ENCODE measurements at regions not wholly inside any gene's neighbourhood (a gene's known extent, or its start where the extent isn't known, plus 50 kb on each side); places are given as distances from the start of the nearest gene placed in this dataset.
"Not testable (repeated sequence)": the region's sequence is repeated elsewhere in the genome, so short reads cannot be mapped to it uniquely, and the experiment has no call there.

DNA sequence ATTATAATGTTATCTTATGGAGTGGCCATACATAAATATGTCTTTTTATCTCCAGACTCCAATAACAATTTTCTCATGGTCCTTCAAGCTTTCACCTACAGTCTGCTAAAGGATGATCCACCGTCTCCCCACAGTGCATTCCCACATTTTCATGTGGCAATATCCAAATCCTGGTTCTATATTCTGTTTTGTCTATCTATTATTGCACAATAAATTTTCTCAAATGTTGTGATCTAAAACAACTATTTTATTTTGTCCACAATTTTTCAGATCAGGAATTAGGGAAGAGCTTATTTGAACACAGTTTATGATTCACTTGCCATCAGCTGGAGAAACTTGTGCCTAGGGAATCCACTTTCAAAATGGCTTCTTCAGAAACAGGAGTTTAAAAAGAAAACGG lies 614.4 kb upstream of the TMEFF2 start:
- DNase-seq: no peak

DNA sequence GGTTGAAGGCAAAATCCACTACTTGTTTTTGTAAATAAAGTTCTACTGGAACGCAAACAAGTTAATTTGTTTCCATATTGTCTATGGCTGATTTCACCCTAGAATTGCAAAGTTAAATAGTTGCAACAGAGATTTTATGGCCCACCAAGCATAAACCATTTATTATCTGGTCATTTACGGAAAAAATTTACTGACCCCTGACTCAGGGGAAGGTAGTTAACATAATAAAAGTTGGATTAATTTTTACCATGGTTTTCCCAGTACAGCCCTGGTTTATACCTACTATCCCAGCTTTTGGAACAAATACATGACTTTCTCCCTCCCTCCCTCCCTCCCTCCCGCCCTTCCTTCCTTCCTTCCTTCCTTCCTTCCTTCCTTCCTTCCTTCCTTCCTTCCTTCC lies 588.9 kb upstream of the TMEFF2 start:
- no peak for DNase-seq

DNA sequence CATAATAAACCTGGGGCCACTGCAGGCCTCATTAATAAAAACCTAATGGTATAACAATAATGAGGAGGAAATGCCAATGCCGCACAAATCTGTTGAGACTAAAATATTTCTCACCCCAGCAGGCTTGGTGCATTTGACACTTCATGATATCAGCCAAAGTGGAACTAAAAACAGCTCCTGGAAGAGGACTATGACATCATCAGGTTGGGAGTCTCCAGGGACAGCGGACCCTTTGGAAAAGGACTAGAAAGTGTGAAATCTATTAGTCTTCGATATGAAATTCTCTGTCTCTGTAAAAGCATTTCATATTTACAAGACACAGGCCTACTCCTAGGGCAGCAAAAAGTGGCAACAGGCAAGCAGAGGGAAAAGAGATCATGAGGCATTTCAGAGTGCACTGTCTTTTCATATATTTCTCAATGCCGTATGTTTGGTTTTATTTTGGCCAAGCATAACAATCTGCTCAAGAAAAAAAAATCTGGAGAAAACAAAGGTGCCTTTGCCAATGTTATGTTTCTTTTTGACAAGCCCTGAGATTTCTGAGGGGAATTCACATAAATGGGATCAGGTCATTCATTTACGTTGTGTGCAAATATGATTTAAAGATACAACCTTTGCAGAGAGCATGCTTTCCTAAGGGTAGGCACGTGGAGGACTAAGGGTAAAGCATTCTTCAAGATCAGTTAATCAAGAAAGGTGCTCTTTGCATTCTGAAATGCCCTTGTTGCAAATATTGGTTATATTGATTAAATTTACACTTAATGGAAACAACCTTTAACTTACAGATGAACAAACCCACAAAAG lies 580.9 kb upstream of the TMEFF2 start:
- DNase-seq: no peak

DNA sequence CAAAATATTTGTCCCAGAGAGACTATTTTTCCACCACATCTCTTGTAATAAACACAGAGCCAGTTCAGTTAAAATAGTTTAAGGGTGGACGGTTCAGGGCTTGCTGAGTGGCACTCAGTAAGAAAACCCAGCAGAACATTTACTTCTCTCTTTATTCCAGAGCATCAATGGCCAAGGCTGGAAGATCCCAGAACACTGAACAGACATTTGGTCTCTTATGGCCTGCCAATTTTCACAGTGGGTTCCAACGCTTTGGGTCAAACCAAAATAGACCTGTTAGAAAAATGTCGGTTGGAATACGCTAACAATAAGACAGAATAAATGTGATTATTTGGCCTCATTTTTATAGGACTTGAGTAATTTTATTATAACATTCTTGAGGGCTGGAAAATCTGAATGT lies 580.3 kb upstream of the TMEFF2 start:
- DNase-seq: no peak

DNA sequence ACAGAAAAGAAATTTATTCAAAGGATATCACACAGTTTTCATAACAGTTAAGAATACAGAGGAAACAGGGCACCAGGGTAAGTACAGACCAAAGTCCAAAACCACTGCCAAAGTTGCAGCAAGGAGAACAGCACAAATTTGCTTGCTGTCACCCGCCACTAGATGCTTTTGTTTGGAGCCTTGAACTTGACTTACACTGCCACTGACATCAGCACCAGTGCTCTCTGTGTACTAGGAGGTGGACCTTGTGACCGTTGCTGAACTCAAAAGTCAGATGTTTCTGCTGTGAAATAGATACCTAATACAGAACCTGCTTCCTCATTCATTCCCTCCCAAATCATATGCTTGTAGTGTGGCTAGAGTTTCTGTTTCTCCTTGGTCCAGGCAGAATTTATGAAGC lies 578.3 kb upstream of the TMEFF2 start:
- no peak for DNase-seq

DNA sequence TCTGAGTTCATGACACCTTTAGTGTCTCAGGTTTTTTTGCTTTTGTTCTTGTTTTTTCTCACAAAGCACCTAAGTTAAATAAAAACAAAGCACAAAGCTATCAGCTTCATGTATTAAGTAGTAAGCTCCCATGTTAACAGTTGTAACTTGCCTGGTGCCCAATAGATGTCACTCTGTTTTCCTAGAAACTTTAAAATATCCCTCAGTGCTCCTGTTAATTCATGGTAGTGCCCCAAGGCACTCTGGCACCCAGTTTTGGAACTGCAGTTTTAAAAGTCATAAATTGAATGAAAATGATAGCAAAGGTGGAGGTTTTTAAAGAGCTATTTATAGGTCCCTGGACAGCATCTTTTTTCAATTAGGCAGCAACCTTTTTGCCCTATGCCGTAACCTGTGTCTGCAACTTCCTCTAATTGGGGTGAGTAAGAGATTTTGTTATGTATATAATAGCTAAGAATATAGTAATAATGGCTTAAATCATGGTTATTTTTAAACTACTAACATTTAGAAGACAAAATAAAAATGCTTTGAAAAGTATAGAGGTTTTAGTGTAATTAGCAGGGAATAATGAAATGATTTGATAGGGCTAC lies 555.0 kb upstream of the TMEFF2 start:
- peak; percentile 21 for DNase-seq

DNA sequence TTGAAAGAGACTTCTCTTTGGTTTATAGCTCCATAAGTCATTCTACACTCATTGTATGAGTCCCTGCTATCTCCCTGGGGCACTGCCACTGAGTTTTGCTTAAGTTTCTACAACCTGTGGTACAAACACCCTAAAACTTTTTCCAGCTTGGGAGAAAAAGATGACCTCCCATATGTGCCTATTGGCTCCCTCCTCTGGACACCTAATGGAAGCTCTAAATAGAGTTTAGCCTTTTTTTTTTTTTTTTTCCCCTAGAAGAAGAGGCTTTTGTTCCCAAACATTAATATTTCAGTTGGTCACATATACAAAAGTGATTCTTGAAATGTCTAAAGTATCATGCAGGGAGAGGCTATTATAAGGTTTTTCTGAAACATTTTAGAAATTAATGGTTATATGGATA lies 547.2 kb upstream of the TMEFF2 start:
- DNase-seq: no peak

DNA sequence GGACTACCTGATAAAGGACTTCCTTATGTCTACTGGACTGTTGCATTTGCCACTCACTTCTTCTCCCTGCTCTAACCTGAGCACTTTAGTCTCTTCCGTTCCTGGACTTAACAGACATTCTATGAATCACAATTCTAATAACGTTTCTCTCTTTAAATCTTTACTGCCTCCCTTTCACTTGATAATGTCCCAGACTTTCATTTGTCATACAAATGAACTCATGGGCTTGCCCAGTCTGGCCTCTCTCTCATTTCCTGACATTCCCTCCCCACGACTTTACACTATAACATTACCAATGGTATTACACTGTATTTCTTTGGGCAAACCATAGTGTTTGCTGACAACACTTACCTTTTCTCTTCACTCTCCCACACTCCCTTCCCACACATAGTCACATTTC lies 540.7 kb upstream of the TMEFF2 start:
- no peak for DNase-seq

DNA sequence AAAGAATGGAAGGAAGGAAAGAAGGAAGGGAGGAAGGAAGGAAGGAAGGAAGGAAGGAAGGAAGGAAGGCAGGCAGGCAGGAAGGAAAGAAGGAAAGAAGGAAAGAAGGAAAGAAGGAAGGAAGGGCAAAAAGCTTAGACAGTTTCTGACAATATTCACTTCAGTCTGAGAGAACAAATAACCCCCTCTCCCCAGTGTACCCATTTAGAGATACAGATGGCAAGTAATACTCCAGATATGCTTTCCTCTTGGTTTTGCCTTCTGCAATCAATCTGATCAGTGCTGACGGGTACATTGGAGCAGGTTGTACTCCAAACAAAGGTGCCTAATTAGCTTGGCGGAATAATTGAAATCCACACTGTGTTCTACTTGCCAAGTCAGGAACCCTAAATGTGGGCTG lies 534.6 kb upstream of the TMEFF2 start:
- DNase-seq: no peak

DNA sequence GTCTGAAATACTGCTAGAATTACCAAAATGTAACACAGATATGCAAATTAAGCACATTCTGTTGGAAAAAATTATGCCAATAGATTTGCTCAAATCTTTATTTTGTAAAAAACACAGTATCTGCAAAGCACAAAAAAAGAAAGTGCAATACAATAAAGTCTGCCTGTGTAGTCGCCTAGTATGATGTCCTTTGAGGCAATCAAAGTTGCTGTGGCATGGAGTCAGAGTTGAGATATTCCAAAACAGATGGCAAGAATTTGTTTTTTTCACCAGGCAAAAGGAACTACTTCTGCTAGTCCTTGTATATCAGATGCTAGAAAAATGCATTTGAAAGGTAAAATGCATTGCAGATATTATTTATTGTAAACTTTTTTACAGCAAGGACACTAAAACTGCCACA lies 531.3 kb upstream of the TMEFF2 start:
- DNase-seq: no peak

DNA sequence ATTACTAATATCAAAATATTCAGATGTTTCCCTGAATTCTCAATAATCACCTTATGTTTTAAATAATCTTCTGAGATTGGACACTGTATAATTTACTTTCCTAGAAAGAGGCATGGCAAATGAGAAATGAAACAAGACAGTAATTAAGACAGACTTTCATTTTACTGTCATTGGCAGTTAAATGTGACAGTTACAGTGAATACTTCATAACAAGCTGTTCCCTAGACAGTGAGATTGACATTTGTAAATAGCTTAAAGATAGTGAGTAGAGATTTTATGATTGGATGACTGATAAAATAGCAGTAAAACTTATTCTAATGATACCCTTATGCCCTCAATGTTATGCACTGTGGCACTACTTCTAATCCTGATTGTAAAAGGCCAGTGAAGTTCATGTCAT lies 524.9 kb upstream of the TMEFF2 start:
- no peak for DNase-seq

DNA sequence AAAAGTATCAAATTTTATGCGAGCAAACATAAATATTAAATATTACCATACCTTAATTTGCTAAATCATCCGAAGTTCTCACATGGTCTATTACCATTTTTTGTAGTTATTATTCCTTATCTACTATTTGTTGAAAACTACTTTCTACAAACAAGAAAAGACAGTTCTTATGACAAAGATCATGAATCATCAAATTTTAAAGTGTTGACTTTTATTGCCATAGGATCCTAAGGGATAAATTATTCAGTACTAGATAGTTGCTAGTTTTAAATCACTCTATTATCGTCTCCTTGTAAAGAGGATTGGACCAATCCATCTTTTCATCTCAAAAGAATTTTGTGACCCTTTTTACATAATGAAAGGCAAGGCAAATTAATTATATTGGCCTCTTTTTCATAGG lies 523.6 kb upstream of the TMEFF2 start:
- DNase-seq: no peak

DNA sequence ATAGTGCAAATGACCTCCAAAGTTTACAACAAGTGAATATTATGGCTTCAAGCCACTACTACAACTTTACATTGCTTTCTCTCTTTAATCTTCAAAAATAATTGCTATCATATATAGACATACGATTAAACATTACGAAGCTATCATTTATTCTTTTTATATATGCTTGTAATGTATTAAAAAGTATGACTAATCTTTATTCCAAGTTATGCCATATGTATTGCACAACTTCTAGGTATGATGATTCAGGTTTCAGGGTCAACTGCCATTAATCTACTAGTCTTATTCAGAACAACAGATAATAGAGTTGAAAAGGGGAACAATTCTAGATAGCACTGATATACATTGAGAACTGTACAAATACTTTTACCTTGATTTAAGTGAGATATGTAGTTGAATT lies 506.2 kb upstream of the TMEFF2 start:
- DNase-seq: no peak

DNA sequence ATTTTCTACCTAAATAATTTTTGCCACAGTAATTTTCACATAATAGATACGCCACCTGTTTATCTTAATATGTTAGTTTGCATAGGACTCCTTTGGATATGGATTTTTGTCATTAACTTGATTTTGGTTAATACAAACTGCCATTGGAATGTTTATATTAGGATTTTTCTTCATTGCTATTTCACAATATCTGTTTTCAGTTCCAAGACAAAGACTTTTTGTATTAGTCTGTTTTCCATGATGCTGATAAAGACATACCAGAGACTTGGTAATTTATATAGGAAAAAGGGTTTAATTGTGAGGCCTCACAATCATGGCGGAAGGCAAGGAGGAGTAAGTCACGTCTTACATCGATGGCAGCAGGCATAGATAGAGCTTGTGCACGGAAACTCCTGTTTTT lies 503.1 kb upstream of the TMEFF2 start:
- DNase-seq: no peak

DNA sequence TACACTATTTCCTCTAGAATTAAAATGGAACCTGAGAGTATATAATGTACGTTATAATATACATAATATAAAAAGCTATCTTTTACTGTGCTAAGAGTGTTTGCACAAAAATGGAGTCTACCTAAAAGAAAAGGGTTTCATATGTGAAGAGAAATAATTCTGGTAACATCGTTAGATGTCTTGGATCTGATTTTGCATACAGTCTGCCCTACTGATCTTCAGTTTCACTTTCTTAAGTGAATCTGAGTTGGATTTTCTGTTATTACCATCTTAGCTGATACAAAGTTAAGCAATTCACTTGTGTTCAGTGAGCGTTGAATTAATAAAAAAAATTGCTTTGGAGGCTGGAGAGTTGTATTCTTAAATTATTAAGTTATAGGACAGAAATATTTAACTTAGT lies 502.1 kb upstream of the TMEFF2 start:
- no peak for DNase-seq

DNA sequence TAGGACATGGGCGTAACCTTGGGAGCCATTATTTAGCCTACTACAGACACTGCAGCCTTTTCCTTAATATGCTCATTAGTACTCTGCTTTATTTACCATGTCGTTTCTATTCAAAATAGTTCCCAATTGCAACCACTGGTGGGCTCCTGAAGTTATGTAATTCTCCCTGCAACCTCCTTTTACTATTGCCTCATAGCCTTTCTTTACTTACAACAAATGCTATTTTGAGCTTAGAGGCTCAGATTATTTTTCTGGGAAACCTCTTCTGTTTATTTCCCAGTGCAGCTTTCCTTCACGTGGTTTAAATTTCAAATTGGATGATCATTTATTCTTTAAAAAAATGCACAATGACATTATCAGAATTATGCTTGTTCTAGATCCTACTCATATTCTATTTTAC lies 492.3 kb upstream of the TMEFF2 start:
- DNase-seq: no peak

DNA sequence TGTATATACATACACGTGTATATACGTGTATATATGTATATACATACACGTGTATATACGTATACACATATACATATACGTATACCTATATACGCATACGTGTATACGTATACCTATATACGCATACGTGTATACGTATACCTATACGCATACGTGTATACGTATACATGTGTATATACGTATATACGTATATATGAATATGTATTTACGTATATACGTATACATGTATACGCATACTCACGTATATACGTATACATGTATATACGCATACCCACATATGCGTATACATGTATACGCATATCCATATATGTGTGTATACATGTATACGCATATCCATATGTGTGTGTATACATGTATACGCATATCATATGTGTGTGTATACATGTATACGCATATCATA lies 487.8 kb upstream of the TMEFF2 start:
- not testable (repeated sequence) for DNase-seq

DNA sequence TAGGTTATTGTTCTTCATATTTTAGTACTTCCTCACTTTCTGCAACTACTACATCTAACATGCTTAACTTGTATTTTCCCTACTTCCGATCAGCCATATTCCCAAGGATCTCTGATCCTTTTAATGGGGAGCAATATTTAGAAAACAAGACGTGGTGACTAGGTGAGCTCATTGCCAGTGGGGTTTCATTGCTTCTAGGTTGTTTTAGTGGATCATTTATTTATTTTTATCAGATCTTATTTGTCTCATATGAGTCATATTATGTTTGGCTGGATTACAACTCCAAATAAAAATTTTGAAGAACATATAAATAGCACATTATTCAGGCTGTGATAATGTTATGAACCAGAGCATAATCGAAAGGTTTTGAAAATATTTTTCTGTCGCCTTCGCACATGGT lies 480.9 kb upstream of the TMEFF2 start:
- no peak for DNase-seq

DNA sequence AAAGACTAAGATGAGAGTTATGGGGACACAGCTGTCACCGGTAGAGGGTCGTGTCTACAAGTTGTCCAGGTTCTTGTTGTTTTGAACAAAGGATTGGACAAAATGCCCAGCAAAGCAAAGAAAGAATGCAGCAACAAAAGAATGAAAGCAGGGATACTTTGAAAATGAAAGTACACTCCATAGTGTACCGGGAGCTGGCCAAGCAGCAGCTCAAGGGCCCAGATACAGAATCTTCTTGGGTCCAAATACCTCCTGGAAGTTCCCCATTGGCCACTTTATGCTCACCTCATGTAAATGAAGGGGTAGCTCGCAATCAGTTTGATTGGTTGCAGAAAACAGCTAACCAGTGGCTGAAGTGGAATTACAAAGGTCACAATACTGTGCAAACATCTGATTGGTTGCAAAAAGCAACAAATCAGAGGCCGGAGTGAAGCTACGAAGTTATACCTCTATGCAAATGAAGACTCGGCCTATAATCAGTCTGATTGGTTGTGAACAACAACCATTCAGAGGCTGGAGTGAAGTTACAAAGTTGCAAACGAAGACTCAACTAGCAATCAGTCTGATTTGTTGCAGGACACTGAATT lies 474.9 kb upstream of the TMEFF2 start:
- DNase-seq: no peak

DNA sequence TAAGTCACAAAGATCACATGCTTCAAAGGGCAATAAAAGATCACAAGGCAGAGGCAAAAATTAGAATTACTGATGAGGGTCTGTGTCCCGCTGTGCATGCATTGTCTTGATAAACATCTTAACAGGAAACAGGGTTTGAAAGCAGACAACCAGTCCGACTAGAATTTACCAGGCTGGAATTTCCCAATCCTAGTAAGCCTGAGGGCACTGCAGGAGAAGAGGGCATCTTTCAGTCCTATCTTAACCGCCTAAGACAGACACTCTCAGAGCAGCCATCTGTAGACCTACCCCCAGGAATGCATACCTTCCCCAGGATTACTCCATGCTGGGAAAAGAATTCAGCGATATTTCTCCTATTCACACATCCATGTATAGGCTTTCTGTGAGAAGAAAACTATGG lies 465.8 kb upstream of the TMEFF2 start:
- DNase-seq: not testable (repeated sequence)

DNA sequence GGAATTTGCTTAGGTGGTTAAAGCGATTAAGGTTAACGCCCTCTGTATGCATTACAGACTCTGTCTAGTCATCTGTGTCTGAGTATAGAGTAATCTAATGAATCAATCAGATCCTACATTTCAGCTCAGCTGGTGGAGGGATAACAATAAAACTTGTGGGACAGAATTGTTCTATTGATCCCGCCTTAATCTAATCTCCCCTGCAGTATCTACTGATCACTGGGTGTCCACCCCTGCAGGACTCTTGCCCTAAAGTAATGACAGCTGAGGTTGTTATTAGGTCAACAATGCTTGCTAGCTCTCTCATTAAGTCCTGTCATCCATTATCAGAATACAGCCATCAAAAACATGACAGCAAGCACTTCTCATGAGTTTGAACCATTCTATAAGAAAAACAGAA lies 462.6 kb upstream of the TMEFF2 start:
- DNase-seq: no peak

DNA sequence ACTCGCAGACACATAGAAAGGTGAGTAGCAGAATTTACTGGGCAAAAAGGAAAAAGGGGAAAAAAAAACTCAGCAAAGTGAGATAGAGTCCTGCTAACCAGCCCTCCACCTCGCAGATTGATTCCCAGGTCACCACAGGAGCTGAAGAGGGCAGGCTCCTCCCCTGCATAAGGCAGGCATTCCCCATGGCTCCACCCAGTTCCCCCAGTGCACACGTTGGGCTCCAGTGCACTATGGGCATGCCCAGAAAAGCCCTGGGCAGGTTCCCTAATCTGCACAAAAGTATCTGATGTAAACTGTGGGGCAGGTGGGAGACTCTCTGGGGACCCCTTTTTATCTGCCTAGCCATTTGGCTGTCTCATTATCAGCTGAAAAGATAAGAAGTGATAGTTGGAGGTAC lies 461.2 kb upstream of the TMEFF2 start:
- no peak for DNase-seq

DNA sequence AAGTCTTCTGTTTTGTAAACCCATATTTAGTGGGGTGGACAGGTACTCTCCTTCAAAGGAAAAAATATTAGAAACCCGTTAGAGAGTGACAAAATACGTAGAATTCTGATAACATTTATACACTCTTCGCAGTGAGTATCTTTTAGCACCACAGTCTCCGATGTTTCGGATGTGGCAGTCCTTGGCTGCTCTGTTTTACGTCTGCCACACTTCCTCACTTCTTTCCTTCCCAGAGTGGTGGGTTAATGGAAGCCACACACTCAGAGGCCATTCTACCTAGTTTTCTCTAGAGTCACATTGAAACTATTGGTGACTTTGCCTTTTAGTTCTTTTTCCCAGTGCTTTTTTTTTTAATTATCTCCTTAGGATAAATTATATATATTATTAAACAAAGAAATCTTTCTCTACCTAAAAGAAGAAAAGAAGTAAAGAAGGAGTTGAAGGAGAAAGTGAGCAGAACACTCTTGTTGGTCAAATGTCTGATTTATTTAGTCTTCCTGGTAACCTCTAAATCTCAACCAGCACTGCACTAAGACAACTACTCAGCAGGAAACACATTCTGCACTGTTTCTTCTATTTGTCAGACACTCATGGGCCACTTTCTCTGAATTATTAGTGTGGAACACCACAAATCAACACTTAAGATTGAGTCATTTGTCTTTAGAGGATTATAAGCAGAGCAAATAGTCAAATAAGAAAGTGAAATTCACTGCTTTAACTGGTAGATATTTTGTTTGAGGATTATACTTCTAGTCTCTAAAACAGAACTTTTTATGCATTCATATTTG lies 451.3 kb upstream of the TMEFF2 start:
- no peak for DNase-seq

DNA sequence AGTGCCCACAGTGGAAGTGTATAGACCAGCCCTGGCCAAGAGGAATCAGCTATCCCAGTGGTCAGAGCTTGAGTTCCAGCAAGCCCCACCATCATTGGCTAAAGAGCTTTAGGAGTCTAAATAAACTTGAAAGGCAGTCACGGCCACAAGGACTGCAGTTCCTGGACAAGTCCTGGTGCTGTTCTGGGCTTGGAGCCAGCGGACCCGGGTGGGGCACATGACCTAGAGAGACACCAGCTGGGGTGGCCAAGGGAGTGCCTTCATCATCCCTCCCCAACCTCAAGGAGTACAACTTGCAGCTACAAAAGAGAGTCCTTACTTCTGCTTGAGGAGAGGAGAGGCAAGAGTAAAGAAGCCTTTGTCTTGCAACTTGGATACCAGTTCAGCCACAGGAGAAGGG lies 439.8 kb upstream of the TMEFF2 start:
- DNase-seq: no peak
